Bronchial epithelial cell (primary cell): ENCODE measurements at regions not wholly inside any gene's neighbourhood (a gene's known extent, or its start where the extent isn't known, plus 50 kb on each side); places are given as distances from the start of the nearest gene placed in this dataset.

Source experiments
- DNase-seq: peaks from one replicate; pipeline ENCODE4 v3.0.0-alpha.2; 2010; ENCODE audit warnings: low read depth
- FAIRE-seq: peaks from 2 replicates; lab custom pipeline; 2011; peaks lifted over from hg19 to GRCh38; lab: Jason Lieb, UNC
- H3K27me3 ChIP-seq: 2 replicates; pipeline ENCODE4 v1.5.1; 2011; ENCODE audit warnings: low read length; ENCODE audit not compliant: control insufficient read depth, insufficient read depth
- H3K36me3 ChIP-seq: 2 replicates; pipeline ENCODE4 v1.5.1; 2011; ENCODE audit warnings: low read length; ENCODE audit not compliant: control insufficient read depth, insufficient read depth
- H3K4me3 ChIP-seq: 2 replicates; pipeline ENCODE4 v1.5.1; 2011; ENCODE audit warnings: mild to moderate bottlenecking, low read depth, low read length, control low read depth
- CTCF ChIP-seq: IDR thresholded peaks from 2 replicates; pipeline ENCODE4 v1.5.1; 2011; ENCODE audit warnings: mild to moderate bottlenecking, moderate library complexity, low read length, control low read depth, inconsistent platforms; ENCODE audit not compliant: insufficient read depth, severe bottlenecking

DNA sequence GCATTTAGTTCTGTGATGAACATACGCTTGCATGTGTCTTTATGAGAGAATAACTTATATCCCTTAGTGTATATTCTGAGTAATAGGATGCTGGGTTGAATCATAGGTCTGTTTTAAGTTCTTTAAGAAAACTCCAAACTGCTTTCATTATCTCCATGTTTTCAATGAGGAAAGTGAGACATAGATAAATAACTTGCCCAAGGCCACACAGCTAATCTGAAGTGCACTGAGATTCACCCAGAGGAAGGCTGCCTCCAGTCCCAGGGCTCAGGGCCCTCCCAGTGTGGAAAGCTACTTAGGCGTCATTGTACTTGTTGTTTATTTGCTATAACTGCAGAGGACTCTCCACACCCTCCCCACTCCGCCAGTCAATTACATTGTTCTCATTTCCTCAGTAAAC, 126.7 kb downstream of the INHBA start:
- Histone ChIP-seq H3K27me3 (no peaks in the 10 kb centered on the region), H3K4me3 (no peak overlapping the region), H3K36me3 (no peaks in the 10 kb centered on the region)
- DNase-seq: peak; percentile 36
- no peak for TF ChIP-seq CTCF
- no peak for FAIRE-seq

DNA sequence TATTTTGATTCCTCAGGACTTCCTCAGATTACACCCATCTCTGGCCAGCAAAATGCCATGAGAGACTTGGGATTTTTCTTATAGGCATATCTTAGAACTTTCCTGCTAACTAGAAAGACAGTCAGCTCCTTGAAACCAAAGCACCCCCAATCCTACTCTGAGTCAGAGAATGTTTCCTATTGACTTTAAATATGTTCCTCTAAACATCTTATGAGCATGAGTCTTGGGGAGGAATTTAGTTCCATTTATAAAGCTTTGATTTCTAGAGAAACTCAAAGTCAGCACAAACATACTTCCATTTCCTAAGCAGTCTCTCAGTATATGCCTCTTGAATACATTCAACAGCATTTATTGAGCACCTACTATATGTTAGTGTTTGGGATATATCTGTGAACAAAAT, 128.5 kb downstream of the INHBA start:
- DNase-seq (peak; percentile 36), FAIRE-seq (no peak)
- no peak for TF ChIP-seq CTCF
- Histone ChIP-seq H3K36me3 (no peaks in the 10 kb centered on the region), H3K27me3 (no peaks in the 10 kb centered on the region), H3K4me3 (no peak overlapping the region)

DNA sequence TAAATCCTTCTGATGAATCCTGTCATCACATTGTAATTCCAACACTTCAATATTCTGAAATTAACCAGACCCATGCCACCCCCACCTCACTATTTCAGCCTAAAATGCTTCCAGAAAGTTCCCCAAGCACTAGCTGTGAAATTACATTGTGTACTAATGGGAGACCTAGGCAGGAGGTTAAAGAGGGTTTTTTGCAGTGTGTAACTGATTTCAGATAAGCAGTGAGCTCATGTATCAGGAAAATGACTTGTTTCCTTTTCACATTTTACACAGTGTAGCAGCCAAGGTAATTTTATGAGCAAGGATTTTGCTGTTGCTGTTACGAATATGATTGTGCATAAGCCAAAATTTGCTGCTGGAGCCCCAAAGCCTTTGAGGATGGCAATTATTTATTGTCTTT, 129.0 kb downstream of the INHBA start:
- TF ChIP-seq CTCF: no peak
- no peaks in the 10 kb centered on the region for H3K27me3 ChIP-seq
- no peak for FAIRE-seq
- H3K36me3 ChIP-seq: no peaks in the 10 kb centered on the region
- DNase-seq: no peak
- no peak overlapping the region for H3K4me3 ChIP-seq

DNA sequence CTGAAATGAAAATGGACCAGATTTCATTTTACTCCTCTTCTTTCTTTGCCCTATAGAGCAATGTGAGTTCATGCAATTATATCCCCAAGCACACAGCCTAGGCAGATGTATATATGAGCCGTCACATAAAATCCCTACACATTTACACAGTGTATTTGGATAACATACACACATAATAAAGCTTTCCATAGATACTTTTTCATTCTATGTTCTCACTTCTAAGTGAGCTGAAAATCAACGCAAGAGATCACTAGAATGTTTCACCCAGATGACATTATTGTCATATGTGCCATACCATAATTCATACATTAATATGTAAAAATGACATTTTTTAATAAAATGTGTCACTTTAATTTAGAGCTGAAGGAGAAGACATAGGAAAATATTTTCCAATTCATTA, 129.4 kb downstream of the INHBA start:
- no peak for TF ChIP-seq CTCF
- Histone ChIP-seq H3K27me3 (no peaks in the 10 kb centered on the region), H3K36me3 (no peaks in the 10 kb centered on the region), H3K4me3 (no peak overlapping the region)
- FAIRE-seq (no peak), DNase-seq (no peak)

- DNase-seq: peak; percentile 84
- no peaks in the 10 kb centered on the region for H3K27me3 ChIP-seq
- no peak for TF ChIP-seq CTCF
- FAIRE-seq: peak; percentile 94
- no peak overlapping the region for H3K4me3 ChIP-seq
- H3K36me3 ChIP-seq: no peaks in the 10 kb centered on the region
Observed at GRCh38 chr7:41573015-41573414, 129.9 kb downstream of the INHBA start.

- FAIRE-seq (no peak), DNase-seq (no peak)
- no peaks in the 10 kb centered on the region for H3K27me3 ChIP-seq
- H3K36me3 ChIP-seq: no peaks in the 10 kb centered on the region
- TF ChIP-seq CTCF: no peak
- no peak overlapping the region for H3K4me3 ChIP-seq
Observed at GRCh38 chr7:41571573-41571972, 131.3 kb downstream of the INHBA start.
